ENCODE measurements at regions not wholly inside any gene's neighbourhood (a gene's known extent, or its start where the extent isn't known, plus 50 kb on each side); places are given as distances from the start of the nearest gene placed in this dataset.

GRCh38 chr9:109865521-109865920, 85.5 kb downstream of the PALM2AKAP2 start:
- TF ChIP-seq POLR2A (IDR thresholded peaks at IDR 0.05; ENCODE audit: low read depth, low read length) (no peak), POLR2AphosphoS5 (IDR thresholded peaks at IDR 0.05; ENCODE audit: low read depth, low read length) (no peak)

Data from GM12892 (cell line).